ENCODE measurements at regions not wholly inside any gene's neighbourhood (a gene's known extent, or its start where the extent isn't known, plus 50 kb on each side); places are given as distances from the start of the nearest gene placed in this dataset.

DNA sequence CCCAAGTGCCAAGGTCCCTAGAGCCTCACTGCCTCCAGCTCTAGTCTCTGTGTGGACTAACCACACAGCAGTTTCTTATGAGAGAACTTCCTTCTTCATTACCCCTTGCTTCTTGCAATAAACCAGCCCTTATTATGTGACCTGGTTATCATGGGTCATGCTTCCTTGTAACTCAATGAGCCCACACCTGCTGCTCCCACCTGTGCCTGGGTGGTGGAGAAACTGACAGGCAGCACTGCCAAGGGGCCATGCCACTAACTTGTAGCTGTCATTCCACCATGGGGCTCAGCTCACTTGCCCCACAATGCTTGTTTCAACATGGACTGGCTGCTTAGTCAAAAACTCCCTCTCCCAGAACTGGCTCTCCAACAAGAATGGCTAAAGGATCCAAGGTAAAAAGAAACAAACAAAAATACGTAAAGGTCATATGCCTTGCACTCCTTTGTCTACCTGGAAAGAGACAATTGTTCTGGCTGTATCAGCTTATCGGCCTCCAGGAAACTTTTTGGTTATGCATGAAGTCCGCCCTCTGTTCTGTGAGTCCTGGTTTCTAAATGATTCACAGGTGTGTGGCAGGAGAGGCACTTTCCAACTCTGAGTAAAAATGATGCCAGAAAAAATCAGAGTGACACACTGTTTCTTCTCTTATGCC, 446.4 kb downstream of the COG6 start:
- TF ChIP-seq CTCF (IDR thresholded peaks at IDR 0.05; ENCODE audit: insufficient read depth, low read length, severe bottlenecking): no peak
- FAIRE-seq: no peak
- DNase-seq (ENCODE audit: low read depth): peak; percentile 71
- Histone ChIP-seq H3K36me3 (ENCODE audit: control insufficient read depth, insufficient read depth, low read length) (no peaks in the 10 kb centered on the region), H3K4me3 (ENCODE audit: low read depth, low read length) (no peak overlapping the region), H3K27me3 (ENCODE audit: control insufficient read depth, insufficient read depth, low read length) (no peaks in the 10 kb centered on the region)

DNA sequence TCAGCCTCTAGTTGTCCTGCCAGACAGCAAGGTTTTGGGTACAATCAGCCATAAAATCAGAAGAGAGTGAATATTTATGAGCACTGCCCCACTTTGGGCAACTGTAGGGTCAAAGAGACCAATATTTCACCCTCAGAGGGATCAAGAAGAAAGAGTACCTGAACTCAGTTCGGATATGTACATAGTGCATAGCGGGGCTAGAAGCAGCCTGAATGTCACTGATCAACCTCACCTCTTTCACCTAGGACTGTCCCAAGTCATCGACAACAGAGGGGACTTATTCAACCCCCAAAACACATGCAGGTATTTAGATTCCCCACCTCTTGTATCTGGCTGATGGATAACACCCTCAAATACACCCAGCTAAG, 446.9 kb downstream of the COG6 start:
- H3K36me3 ChIP-seq (ENCODE audit: control insufficient read depth, insufficient read depth, low read length): no peaks in the 10 kb centered on the region
- FAIRE-seq: no peak
- H3K4me3 ChIP-seq (ENCODE audit: low read depth, low read length): no peak overlapping the region
- H3K27me3 ChIP-seq (ENCODE audit: control insufficient read depth, insufficient read depth, low read length): no peaks in the 10 kb centered on the region
- TF ChIP-seq CTCF (IDR thresholded peaks at IDR 0.05; ENCODE audit: insufficient read depth, low read length, severe bottlenecking): no peak
- DNase-seq (ENCODE audit: low read depth): no peak

DNA sequence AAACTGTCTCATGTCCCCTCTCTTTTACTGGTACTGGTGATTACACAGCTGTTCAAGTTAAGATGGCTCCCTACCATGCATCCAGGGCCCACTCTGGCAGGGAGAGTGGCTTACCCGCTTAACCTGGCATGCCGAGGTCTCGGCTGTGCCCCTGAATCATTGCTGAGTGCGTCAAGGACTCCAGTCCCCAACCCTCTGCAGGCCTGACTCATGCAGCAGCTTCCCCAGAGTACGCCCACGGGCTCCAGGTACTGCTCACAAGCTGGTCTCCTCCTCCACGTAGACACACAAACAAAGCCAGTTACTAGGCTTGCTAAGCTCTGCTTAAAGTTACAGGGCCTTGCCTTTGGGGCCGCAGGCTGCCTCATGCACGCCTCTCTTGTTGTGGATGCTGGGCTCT, 447.4 kb downstream of the COG6 start:
- Histone ChIP-seq H3K27me3 (ENCODE audit: control insufficient read depth, insufficient read depth, low read length) (no peaks in the 10 kb centered on the region), H3K4me3 (ENCODE audit: low read depth, low read length) (no peak overlapping the region), H3K36me3 (ENCODE audit: control insufficient read depth, insufficient read depth, low read length) (no peaks in the 10 kb centered on the region)
- no peak for TF ChIP-seq CTCF (IDR thresholded peaks at IDR 0.05; ENCODE audit: insufficient read depth, low read length, severe bottlenecking)
- FAIRE-seq (no peak), DNase-seq (ENCODE audit: low read depth) (peak; percentile 99)

GRCh38 chr13:40103864-40104263, 448.4 kb downstream of the COG6 start:
- no peak for FAIRE-seq
- no peak for TF ChIP-seq CTCF (IDR thresholded peaks at IDR 0.05; ENCODE audit: insufficient read depth, low read length, severe bottlenecking)
- no peak overlapping the region for H3K4me3 ChIP-seq (ENCODE audit: low read depth, low read length)

GRCh38 chr13:40105231-40105630, 449.8 kb downstream of the COG6 start:
- DNase-seq (ENCODE audit: low read depth) (no peak), FAIRE-seq (no peak)
- Histone ChIP-seq H3K4me3 (ENCODE audit: low read depth, low read length) (no peak overlapping the region), H3K36me3 (ENCODE audit: control insufficient read depth, insufficient read depth, low read length) (no peaks in the 10 kb centered on the region), H3K27me3 (ENCODE audit: control insufficient read depth, insufficient read depth, low read length) (no peaks in the 10 kb centered on the region)
- no peak for TF ChIP-seq CTCF (IDR thresholded peaks at IDR 0.05; ENCODE audit: insufficient read depth, low read length, severe bottlenecking)

More at GRCh38 chr13:40103864-40104263, 448.4 kb downstream of the COG6 start:
- peak; percentile 76 for DNase-seq (ENCODE audit: low read depth)
- Histone ChIP-seq H3K27me3 (ENCODE audit: control insufficient read depth, insufficient read depth, low read length) (no peaks in the 10 kb centered on the region), H3K36me3 (ENCODE audit: control insufficient read depth, insufficient read depth, low read length) (no peaks in the 10 kb centered on the region)

GRCh38 chr13:40109351-40109844, 453.9 kb downstream of the COG6 start:
- no peak overlapping the region for H3K4me3 ChIP-seq (ENCODE audit: low read depth, low read length)
- DNase-seq (ENCODE audit: low read depth) (peak; percentile 99), FAIRE-seq (peak; percentile 55)
- no peak for TF ChIP-seq CTCF (IDR thresholded peaks at IDR 0.05; ENCODE audit: insufficient read depth, low read length, severe bottlenecking)
- H3K27me3 ChIP-seq (ENCODE audit: control insufficient read depth, insufficient read depth, low read length): no peaks in the 10 kb centered on the region
- no peaks in the 10 kb centered on the region for H3K36me3 ChIP-seq (ENCODE audit: control insufficient read depth, insufficient read depth, low read length)

All from bronchial epithelial cell (primary cell).